DND-41 (cell line): ENCODE measurements at regions not wholly inside any gene's neighbourhood (a gene's known extent, or its start where the extent isn't known, plus 50 kb on each side); places are given as distances from the start of the nearest gene placed in this dataset.

Experiments used
- EZH2 ChIP-seq: IDR thresholded peaks from 3 replicates; pipeline ENCODE4 v1.6.1; 2012; ENCODE audit warnings: borderline replicate concordance, low read depth, mild to moderate bottlenecking, moderate library complexity, low read length, inconsistent platforms; ENCODE audit not compliant: severe bottlenecking
- TF ChIP-seq, protein P1 (sequence below): IDR thresholded peaks from 2 replicates; pipeline ENCODE4 v1.5.1; 2012; ENCODE audit warnings: borderline replicate concordance, low read length, moderate library complexity, mild to moderate bottlenecking; ENCODE audit not compliant: poor library complexity, severe bottlenecking; ENCODE audit errors: extremely low read depth

DNA sequence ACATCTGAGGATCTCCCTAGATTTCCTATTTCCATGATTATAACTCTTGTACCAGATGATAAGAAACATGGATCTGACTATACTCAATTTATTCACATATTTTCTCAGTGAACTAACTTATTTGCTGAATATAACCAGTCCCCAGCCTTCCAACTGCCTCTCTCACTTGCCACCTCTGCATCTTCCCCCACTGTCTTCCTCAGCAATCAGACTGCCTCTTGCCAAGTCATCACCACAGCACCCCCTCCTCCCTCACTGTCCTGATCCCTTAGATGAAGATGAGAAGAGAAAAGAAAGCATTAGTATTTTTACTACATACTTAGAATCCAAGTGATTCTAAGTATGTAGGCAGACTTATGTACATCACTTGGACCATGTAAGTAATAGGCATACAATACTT, 71.9 kb downstream of the GTPBP8 start:
- TF ChIP-seq, protein P1, sequence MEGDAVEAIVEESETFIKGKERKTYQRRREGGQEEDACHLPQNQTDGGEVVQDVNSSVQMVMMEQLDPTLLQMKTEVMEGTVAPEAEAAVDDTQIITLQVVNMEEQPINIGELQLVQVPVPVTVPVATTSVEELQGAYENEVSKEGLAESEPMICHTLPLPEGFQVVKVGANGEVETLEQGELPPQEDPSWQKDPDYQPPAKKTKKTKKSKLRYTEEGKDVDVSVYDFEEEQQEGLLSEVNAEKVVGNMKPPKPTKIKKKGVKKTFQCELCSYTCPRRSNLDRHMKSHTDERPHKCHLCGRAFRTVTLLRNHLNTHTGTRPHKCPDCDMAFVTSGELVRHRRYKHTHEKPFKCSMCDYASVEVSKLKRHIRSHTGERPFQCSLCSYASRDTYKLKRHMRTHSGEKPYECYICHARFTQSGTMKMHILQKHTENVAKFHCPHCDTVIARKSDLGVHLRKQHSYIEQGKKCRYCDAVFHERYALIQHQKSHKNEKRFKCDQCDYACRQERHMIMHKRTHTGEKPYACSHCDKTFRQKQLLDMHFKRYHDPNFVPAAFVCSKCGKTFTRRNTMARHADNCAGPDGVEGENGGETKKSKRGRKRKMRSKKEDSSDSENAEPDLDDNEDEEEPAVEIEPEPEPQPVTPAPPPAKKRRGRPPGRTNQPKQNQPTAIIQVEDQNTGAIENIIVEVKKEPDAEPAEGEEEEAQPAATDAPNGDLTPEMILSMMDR: no peak
- no peak for TF ChIP-seq EZH2
